Fibroblast of skin of back (primary cell): ENCODE measurements at regions not wholly inside any gene's neighbourhood (a gene's known extent, or its start where the extent isn't known, plus 50 kb on each side); places are given as distances from the start of the nearest gene placed in this dataset.

Experiments used
- DNase-seq: peaks from one replicate; pipeline ENCODE4 v3.0.0-alpha.2; 2013

DNA sequence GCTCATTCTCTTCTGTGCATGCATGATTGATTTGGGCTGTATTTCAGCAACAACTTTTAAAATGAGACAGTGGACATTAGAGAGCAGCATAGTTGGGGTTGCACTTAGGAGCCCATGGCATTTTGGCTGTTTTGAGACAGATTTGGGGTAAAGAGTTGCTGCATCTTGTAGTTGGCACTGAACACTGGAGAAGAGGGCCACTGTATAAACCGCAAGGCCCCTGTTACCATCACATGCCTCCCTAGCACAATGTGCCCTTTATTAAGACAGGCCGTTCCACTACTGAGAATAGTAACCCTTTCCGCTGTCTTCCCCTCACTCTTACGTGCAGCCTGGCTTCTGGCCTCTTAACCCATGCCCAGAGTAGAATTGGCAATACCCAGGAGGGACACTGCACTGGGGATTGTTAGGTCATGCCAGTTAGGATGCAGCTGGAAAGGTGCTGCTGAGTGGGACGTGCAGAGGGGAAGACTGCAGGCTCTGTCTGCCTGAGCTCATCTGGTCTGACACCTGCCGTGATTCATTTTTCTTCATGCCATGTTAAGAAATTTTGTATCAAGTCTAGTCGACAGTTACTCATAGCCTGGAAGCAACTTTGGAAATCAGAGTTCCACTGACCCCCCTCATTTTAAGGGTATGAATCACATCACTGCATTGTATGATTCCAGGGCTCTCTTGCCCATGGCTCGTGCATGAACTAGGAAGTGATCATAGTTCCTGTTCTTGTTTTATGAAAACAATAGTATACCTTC lies 146.9 kb upstream of the DMRT1 start:
- DNase-seq: peak; percentile 92

DNA sequence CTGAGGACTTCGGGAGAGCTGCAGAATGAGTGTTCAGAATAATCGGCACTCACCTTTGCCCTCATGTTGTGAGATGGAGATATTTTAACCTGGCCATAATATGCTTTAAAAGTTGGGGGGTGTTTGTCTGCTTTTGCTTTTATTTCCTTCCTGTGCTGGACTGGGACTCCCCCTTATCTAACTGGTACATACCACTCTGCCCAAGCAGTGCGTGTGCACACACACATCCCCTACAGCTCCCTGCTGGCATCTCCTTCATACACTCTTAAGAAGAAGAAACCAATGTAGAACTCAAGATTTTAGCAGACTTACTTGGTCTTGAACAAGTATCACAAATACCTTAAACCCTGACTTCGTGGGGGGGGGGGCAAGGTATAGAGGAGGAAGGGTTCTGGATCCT lies 146.2 kb upstream of the DMRT1 start:
- no peak for DNase-seq

DNA sequence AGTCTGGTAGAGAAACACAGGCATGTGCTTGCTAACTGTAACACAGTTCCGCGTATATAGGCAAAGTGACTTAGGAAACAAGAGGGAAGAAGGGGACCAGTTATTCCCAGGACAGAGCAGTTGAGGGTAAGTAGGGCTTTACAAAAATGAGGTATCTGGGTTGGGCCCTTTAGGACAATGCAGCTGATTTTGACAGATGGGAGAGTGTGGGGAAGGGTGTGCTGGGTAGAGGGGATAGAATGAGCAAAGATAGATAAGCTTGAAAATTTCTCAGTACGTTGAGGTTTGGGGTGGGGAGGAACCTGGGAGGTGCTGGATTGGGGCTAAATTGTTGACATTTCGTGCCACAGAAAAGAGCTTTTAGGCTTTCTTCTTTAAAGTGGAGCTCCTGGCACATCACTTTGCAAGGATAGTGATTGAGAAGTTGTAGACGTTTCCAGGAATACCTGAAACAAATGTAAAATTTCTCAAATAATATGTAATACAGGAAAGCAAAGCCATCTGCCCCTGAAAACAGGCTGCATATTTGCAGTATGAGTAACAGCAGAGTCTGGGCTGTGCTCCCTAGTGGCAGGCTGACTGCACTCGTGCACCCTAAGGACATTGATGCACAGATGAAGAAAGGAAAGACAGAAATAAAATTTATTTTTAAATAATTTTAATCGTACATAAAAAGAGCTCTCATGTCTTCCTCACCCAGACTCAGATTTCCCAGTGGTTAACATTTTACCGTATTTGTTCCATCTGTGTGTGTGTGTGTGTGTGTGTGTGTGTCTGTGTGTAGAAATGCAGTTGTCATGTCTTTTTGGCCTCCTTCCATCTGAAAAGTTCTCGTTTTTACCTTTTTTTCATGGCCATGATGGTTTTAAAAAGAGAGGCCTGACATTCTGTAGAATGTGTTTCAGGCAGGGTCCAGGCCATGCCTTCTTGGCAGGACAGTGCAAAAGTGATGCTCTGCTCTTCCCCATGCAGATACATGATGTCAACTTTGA lies 144.9 kb upstream of the DMRT1 start:
- peak; percentile 82 for DNase-seq

DNA sequence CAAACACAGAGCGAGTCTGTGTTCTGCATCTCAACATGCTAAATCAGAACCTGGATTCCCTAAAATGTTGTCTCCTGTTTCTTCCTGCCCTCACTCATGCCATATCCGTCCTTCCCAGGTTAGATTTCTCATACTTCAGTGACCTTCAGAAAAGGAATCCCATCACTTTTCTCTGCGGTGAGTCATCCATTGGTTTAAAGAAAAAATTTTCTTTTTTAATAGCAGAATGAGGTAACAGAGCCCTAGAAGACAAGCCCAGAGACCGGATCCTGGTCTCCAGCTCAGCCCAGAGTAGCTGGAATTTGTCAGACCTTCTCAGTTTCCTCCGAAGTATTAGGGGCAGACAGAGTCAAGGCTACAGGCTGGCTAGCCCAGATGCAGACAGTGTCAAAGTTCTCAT lies 143.2 kb upstream of the DMRT1 start:
- DNase-seq: peak; percentile 51

DNA sequence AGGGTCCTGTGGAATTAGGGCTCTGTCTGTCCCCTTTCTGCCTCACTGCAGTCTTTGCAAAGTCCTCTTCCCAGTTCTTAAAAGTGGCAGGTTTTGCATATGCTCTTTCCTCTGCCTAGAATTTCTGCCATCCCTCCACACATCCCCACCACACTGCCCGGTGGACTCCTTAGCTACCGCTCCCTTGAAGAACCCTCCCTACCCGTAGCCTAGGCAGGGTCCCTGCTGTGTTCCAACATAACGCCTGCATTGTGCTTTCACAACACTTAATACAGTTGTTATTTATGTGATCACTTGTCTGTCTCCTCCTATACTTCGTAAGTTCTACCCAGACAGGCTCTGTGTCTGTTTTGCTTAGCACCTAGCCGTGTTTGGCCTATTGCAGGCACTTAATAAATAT lies 142.5 kb upstream of the DMRT1 start:
- DNase-seq: no peak

GRCh38 chr9:699396-699795 lies 142.1 kb upstream of the DMRT1 start:
- DNase-seq: no peak

- no peak for DNase-seq
These were observed 140.9 kb upstream of the DMRT1 start for GRCh38 chr9:700365-701282.

DNA sequence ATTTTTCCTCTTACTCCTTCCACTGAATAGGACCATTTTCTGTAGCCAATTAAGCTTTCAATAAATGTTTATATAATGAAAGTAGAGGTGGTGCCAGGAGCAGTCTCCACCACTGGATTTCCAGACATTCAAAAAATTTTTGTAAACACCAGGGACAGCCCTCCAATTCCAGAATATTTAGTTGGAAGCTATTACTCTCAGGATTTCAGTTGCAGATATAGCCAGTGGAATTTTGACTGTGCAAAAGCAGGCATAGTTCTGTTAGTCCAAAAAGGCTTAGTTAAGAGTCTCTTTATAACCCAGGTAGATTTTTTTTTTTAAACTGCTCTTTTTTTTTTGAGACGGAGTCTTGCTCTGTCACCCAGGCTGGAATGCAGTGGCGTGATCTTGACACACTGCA lies 138.1 kb upstream of the DMRT1 start:
- DNase-seq: peak; percentile 62

- DNase-seq: no peak
These were observed 135.4 kb upstream of the DMRT1 start for GRCh38 chr9:706073-706472.

DNA sequence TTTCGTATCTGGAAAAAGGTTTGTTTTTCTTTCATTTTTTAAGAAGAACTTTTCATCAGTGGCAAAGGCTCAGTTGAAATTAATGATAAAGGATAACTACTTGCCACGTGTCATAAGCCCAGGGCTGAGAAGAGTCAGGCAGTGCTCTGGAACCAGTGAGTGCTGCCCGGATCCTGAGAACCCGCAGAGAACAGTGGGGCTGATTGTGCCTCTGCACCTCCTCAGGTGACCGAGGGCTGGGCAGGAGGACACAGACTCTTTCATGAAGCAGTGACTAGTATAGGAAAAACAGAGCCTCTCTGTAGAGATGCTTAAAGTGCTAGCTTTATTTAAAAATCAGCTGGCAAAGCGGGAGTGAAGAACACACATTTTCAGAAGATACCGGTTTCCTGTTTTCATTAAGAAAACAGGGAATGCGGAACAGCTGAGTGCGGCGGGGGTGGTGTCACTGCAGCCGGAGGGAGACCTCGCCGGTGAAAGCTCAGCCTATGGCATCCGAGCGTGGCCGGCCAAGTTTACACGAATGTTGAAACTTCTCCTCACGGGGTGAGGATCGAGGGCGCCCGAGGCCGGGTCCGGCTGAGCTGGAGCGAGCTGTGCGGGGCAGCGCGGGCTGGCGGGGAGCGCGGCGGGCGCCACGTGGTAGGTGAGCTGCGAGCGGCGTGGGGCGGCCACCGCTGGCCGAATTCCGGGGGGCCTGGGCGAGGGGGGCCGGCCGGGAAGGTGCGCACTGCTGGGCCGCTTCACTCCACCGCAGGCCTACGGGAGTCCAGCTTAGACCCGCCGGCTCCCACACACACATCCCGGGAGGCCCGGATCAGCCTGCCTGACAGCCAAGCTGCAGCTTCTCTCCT lies 134.7 kb upstream of the DMRT1 start:
- peak; percentile 68 for DNase-seq

DNA sequence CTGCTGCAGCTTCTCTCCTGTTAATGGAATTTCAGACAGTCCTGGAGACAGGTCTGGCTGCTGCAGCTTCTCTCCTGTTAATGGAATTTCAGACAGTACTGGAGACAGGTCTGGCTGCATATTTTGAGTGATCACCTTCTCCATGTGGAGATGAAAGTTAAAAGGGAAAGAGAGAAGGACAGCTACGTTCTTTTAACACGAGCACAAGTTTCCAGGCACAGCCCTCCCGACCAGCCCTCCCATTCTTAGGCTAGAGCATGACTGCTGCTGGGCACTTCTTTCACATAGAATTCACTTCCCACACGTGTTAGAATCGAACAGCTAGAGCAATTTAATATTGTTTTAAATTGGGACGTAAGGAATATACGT lies 133.3 kb upstream of the DMRT1 start:
- no peak for DNase-seq

DNA sequence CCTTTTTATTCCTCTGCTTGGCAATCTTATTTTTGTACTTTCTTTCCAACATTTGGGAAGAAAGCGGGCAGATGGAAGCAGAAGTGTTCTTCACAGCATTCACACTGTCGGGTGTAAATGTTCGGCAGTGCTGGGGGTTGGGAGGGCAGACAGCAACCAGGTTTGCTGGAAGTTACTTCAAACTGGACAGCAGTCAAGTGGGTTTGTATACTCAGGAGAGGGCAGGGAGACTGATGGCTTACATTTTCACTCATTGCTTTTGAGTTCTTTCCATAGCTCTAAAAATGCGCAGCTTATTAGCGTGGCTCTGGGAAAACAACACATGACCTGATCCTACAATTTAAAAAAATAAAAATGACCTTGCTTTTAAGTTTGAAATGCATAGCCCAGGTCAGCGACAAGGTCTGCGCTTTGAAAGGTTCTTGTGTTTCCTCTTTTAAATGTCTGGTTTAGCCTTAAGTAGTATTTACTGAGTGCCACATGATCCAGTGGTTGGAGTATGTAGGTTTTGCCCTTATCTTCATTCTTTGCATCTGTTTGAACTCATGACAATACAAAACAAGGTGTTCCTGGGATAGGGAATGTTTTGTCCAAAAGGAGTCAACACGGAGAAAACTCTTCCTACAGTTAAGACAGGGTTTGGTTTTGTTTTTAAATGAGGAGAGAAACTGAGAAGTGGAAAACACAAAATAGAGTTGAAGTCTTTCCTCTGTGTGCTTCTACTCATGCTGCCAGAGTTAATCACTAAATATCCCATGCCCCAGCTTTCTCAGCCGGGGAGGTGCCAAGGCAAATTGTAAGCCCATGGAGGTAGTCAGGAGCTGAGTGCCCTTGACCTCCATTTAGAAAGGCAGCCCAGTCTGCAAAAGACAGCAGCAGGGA lies 132.7 kb upstream of the DMRT1 start:
- DNase-seq: no peak

- no peak for DNase-seq
These were observed 130.3 kb upstream of the DMRT1 start for GRCh38 chr9:710951-711745.

DNA sequence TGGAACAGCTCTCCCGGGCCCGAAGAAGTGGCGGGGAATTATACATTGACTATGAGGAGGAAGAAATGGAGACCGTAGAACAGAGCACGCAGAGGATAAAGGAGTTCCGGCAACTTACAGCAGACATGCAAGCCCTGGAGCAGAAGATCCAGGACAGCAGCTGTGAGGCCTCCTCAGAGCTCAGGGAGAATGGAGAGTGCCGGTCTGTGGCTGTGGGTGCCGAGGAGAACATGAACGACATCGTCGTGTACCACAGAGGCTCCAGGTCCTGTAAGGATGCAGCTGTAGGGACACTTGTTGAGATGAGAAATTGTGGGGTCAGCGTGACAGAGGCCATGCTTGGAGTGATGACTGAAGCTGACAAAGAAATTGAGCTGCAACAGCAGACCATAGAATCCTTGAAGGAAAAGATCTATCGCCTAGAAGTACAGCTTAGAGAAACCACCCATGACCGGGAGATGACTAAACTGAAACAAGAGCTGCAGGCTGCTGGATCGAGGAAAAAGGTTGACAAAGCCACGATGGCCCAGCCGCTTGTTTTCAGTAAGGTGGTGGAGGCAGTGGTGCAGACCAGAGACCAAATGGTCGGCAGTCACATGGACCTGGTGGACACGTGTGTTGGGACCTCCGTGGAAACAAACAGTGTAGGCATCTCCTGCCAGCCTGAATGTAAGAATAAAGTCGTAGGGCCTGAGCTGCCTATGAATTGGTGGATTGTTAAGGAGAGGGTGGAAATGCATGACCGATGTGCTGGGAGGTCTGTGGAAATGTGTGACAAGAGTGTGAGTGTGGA lies 129.5 kb upstream of the DMRT1 start:
- no peak for DNase-seq

- no peak for DNase-seq
These were observed 128.9 kb upstream of the DMRT1 start for GRCh38 chr9:712643-713042.

GRCh38 chr9:713091-713490 lies 128.4 kb upstream of the DMRT1 start:
- DNase-seq: no peak

DNA sequence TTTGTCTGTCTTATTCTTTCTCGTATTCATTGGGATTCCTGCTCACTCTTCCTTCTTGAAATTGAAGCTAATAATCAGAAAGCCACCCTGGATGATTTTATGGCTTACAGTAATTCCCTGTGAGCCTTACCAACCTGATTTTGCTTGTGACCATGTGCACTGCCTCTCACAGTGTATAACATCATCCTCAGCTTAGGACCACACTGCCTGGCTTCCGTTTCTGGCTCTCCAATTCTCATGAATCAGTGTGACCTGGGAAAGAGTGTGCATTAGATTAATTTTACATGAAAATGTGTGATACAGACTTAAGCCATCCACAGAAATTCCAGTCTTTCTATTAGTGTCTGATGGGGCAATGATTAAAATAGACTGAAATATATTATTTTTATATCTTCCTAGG lies 126.8 kb upstream of the DMRT1 start:
- DNase-seq: no peak

DNA sequence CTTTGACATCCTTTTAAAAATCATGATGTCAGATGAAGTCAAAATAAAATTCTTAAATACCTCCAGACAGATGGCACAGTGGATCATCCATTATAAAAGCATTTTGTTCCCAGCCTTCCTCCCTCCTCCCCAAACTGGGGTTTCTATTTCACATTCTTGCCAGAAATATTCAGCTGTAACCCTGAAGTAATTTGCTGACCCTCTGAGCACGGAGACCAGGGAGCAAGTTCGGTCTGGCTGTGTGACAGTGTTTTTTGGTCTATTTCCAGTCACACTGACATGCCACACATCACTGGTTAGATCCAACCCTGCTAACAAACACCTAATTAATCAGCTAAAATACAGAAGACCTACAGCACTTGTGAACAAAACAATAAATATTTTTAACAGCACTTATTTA lies 126.2 kb upstream of the DMRT1 start:
- peak; percentile 33 for DNase-seq
